ENCODE measurements at regions not wholly inside any gene's neighbourhood (a gene's known extent, or its start where the extent isn't known, plus 50 kb on each side); places are given as distances from the start of the nearest gene placed in this dataset.
"Not testable (repeated sequence)": the region's sequence is repeated elsewhere in the genome, so short reads cannot be mapped to it uniquely, and the experiment has no call there.

GRCh38 chr5:40428815-40429214 is 250.9 kb upstream of the PTGER4 start:
- Histone ChIP-seq H3K27me3 (ENCODE audit: control insufficient read depth, extremely low read depth, insufficient read depth, low read length) (no peaks in the 10 kb centered on the region), H3K79me2 (ENCODE audit: control insufficient read depth, insufficient read depth, low read length) (no peaks in the 10 kb centered on the region), H3K4me1 (ENCODE audit: control insufficient read depth, extremely low read depth, insufficient read depth, low read length) (peaks cover 29% of the 10 kb centered on the region), H3K9me3 (ENCODE audit: control insufficient read depth, low read depth, low read length) (no peaks in the 10 kb centered on the region), H3K9me1 (ENCODE audit: control insufficient read depth, extremely low read depth, insufficient read depth, low read length) (no peaks in the 10 kb centered on the region), H3K4me3 (ENCODE audit: control insufficient read depth in 2 of 3, extremely low read depth in 1 of 3, insufficient read depth in 2 of 3, low read depth in 1 of 3, low read length in 3 of 3) (no peak overlapping the region), H2AFZ (ENCODE audit: control insufficient read depth, low read length) (no peak overlapping the region), H3K4me2 (ENCODE audit: control insufficient read depth, extremely low read depth, insufficient read depth, low read depth, low read length) (peak overlapping the region; percentile 42), H3K9ac (ENCODE audit: control insufficient read depth, extremely low read depth, insufficient read depth, low read length) (no peak overlapping the region), H3K27ac (ENCODE audit: control insufficient read depth, insufficient read depth, low read length) (peak overlapping the region; percentile 26), H3K36me3 (ENCODE audit: control insufficient read depth in 2 of 2, extremely low read depth in 1 of 2, insufficient read depth in 2 of 2, low read length in 2 of 2) (no peaks in the 10 kb centered on the region), H4K20me1 (ENCODE audit: control insufficient read depth, extremely low read depth, insufficient read depth, low read length) (no peaks in the 10 kb centered on the region)
- TF ChIP-seq CTCF (optimal IDR thresholded peaks at IDR 0.05 in 1 of 3, IDR thresholded peaks at IDR 0.05 in 1 of 3, conservative IDR thresholded peaks at IDR 0.05 in 1 of 3; ENCODE audit: extremely low read depth in 1 of 3, insufficient read depth in 2 of 3, low read length in 3 of 3) (no peak), EZH2 (IDR thresholded peaks at IDR 0.05; ENCODE audit: low read length) (no peak)
- no peak for FAIRE-seq
- DNase-seq (ENCODE audit: low read depth, low spot score): no peak
- dilution Hi-C loops (cut with MboI; ENCODE audit: extremely low pct_ligation_motif_present, low sequenced_read_pairs): no loop called here

DNA sequence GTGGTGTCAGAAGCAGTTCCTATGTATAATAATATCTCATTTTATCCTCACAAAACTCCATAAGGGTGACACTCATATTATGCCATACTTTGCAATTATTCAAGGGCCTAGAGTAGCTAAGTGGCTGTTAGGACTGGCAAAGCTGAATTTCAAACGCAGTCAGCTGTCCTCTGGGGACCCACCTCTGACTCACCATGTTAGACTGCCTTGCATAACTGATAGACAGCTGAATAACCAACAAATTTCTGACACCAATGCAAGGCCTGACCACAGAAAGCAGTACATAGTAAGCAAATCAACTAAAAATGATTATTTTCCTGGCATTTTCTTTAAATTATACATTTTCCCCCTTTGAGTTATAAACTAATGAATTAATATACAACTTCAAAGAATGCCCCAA is 251.6 kb upstream of the PTGER4 start:
- Histone ChIP-seq H3K4me1 (ENCODE audit: control insufficient read depth, extremely low read depth, insufficient read depth, low read length) (peaks cover 29% of the 10 kb centered on the region), H3K9me3 (ENCODE audit: control insufficient read depth, low read depth, low read length) (no peaks in the 10 kb centered on the region), H3K9me1 (ENCODE audit: control insufficient read depth, extremely low read depth, insufficient read depth, low read length) (no peaks in the 10 kb centered on the region), H3K4me3 (ENCODE audit: control insufficient read depth in 2 of 3, extremely low read depth in 1 of 3, insufficient read depth in 2 of 3, low read depth in 1 of 3, low read length in 3 of 3) (no peak overlapping the region), H4K20me1 (ENCODE audit: control insufficient read depth, extremely low read depth, insufficient read depth, low read length) (no peaks in the 10 kb centered on the region), H3K27me3 (ENCODE audit: control insufficient read depth, extremely low read depth, insufficient read depth, low read length) (no peaks in the 10 kb centered on the region), H2AFZ (ENCODE audit: control insufficient read depth, low read length) (no peak overlapping the region), H3K9ac (ENCODE audit: control insufficient read depth, extremely low read depth, insufficient read depth, low read length) (no peak overlapping the region), H3K27ac (ENCODE audit: control insufficient read depth, insufficient read depth, low read length) (no peak overlapping the region), H3K36me3 (ENCODE audit: control insufficient read depth in 2 of 2, extremely low read depth in 1 of 2, insufficient read depth in 2 of 2, low read length in 2 of 2) (no peaks in the 10 kb centered on the region), H3K79me2 (ENCODE audit: control insufficient read depth, insufficient read depth, low read length) (no peaks in the 10 kb centered on the region), H3K4me2 (ENCODE audit: control insufficient read depth, extremely low read depth, insufficient read depth, low read depth, low read length) (peak overlapping the region; percentile 17)
- dilution Hi-C loops (cut with MboI; ENCODE audit: extremely low pct_ligation_motif_present, low sequenced_read_pairs): no loop called here
- TF ChIP-seq EZH2 (IDR thresholded peaks at IDR 0.05; ENCODE audit: low read length) (no peak), CTCF (optimal IDR thresholded peaks at IDR 0.05 in 1 of 3, IDR thresholded peaks at IDR 0.05 in 1 of 3, conservative IDR thresholded peaks at IDR 0.05 in 1 of 3; ENCODE audit: extremely low read depth in 1 of 3, insufficient read depth in 2 of 3, low read length in 3 of 3) (no peak)
- DNase-seq (ENCODE audit: low read depth, low spot score) (no peak), FAIRE-seq (peak; percentile 91)

DNA sequence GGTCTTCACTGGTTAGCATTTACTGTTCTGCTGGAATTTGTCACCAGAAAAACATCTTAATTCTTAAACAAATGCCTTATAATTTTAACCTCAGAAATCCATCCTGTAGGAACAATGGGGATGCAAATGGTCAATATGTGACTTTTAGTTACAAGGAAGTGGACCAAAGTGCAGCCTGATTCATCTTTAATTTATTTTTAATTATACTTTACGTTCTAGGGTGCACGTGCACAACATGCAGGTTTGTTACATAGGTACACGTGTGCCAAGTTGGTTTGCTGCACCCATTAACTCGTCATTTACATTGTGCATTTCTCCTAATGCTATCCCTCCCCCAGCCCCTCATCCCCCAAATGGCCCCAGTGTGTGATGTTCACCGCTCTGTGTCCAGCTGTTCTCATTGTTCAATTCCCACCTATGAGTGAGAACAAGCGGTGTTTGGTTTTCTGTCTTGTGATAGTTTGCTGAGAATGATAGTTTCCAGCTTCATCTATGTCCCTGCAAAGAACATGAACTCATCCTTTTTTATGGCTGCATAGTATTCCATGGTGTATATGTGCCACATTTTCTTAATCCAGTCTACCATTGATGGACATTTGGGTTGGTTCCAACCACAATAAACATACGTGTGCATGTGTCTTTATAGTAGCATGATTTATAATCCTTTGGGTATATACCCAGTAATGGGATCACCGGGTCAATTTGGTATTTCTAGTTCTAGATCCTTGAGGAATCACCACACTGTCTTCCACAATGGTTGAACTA is 262.5 kb upstream of the PTGER4 start:
- H3K36me3 ChIP-seq (ENCODE audit: control insufficient read depth in 2 of 2, extremely low read depth in 1 of 2, insufficient read depth in 2 of 2, low read length in 2 of 2); H3K9me1 ChIP-seq (ENCODE audit: control insufficient read depth, extremely low read depth, insufficient read depth, low read length); H3K4me2 ChIP-seq (ENCODE audit: control insufficient read depth, extremely low read depth, insufficient read depth, low read depth, low read length); H3K4me3 ChIP-seq (ENCODE audit: control insufficient read depth in 2 of 3, extremely low read depth in 1 of 3, insufficient read depth in 2 of 3, low read depth in 1 of 3, low read length in 3 of 3); H3K27ac ChIP-seq (ENCODE audit: control insufficient read depth, insufficient read depth, low read length); H2AFZ ChIP-seq (ENCODE audit: control insufficient read depth, low read length); H3K27me3 ChIP-seq (ENCODE audit: control insufficient read depth, extremely low read depth, insufficient read depth, low read length); H3K9ac ChIP-seq (ENCODE audit: control insufficient read depth, extremely low read depth, insufficient read depth, low read length); H3K79me2 ChIP-seq (ENCODE audit: control insufficient read depth, insufficient read depth, low read length); dilution Hi-C loops (cut with MboI; ENCODE audit: extremely low pct_ligation_motif_present, low sequenced_read_pairs); H3K9me3 ChIP-seq (ENCODE audit: control insufficient read depth, low read depth, low read length); DNase-seq (ENCODE audit: low read depth, low spot score); H4K20me1 ChIP-seq (ENCODE audit: control insufficient read depth, extremely low read depth, insufficient read depth, low read length); FAIRE-seq: not testable (repeated sequence)
- H3K4me1 ChIP-seq (ENCODE audit: control insufficient read depth, extremely low read depth, insufficient read depth, low read length): peaks cover 12% of the 10 kb centered on the region
